ENCODE measurements at regions not wholly inside any gene's neighbourhood (a gene's known extent, or its start where the extent isn't known, plus 50 kb on each side); places are given as distances from the start of the nearest gene placed in this dataset.

GRCh38 chr3:3664935-3665334, 134.3 kb upstream of the LRRN1 start:
- TF ChIP-seq SUZ12 (IDR thresholded peaks at IDR 0.05; ENCODE audit: extremely low read depth, insufficient read depth, insufficient read length) (no peak), YY1 (IDR thresholded peaks at IDR 0.05; ENCODE audit: insufficient read depth, insufficient read length) (no peak)
